Endodermal cell (in vitro differentiated cells): ENCODE measurements at regions not wholly inside any gene's neighbourhood (a gene's known extent, or its start where the extent isn't known, plus 50 kb on each side); places are given as distances from the start of the nearest gene placed in this dataset.
A peak's percentile ranks its signal among the peaks of the same experiment; 100 is the strongest.

Source experiments
- DNase-seq: peaks from one replicate; pipeline ENCODE4 v3.0.0-alpha.2; 2017
- H3K27ac ChIP-seq: 2 replicates; pipeline ENCODE4 v1.5.1; 2013; ENCODE audit warnings: mild to moderate bottlenecking, low read depth, low read length, moderate library complexity
- H3K27me3 ChIP-seq: 2 replicates; pipeline ENCODE4 v1.6.1; 2013; ENCODE audit warnings: mild to moderate bottlenecking, low read length, moderate library complexity; ENCODE audit not compliant: insufficient read depth, control insufficient read depth, poor library complexity, severe bottlenecking
- H3K36me3 ChIP-seq: 2 replicates; pipeline ENCODE4 v1.7.0; 2013; ENCODE audit warnings: mild to moderate bottlenecking, low read length, moderate library complexity; ENCODE audit not compliant: control insufficient read depth, insufficient read depth
- H3K4me1 ChIP-seq: one replicate; pipeline ENCODE4 v1.7.0; 2013; ENCODE audit warnings: low read length; ENCODE audit not compliant: control insufficient read depth, insufficient read depth
- H3K4me3 ChIP-seq: 2 replicates; pipeline ENCODE4 v1.5.1; 2013; ENCODE audit warnings: mild to moderate bottlenecking, low read length, moderate library complexity
- H3K9ac ChIP-seq: 2 replicates; pipeline ENCODE4 v1.6.1; 2013; ENCODE audit warnings: mild to moderate bottlenecking, low read length, moderate library complexity; ENCODE audit not compliant: poor library complexity, severe bottlenecking; ENCODE audit errors: extremely low read depth
- H3K9me3 ChIP-seq: 2 replicates; pipeline ENCODE4 v1.6.1; 2013; ENCODE audit warnings: mild to moderate bottlenecking, low read length, moderate library complexity; ENCODE audit not compliant: control insufficient read depth
- H3K27ac Mint-ChIP-seq: 2 replicates; pipeline ENCODE4 v1.8.0; 2020; ENCODE audit warnings: mixed read lengths
- H3K27me3 Mint-ChIP-seq: 2 replicates; pipeline ENCODE4 v1.8.0; 2021; ENCODE audit warnings: mild to moderate bottlenecking, mixed read lengths; ENCODE audit not compliant: insufficient read depth
- H3K36me3 Mint-ChIP-seq: 2 replicates; pipeline ENCODE4 v1.8.0; 2020; ENCODE audit warnings: low read depth, mixed read lengths
- H3K4me1 Mint-ChIP-seq: 2 replicates; pipeline ENCODE4 v1.8.0; 2020; ENCODE audit warnings: mixed read lengths
- H3K4me3 Mint-ChIP-seq: 2 replicates; pipeline ENCODE4 v1.8.0; 2020; ENCODE audit warnings: mild to moderate bottlenecking, moderate library complexity, mixed read lengths
- H3K9me3 Mint-ChIP-seq: 2 replicates; pipeline ENCODE4 v1.8.0; 2020; ENCODE audit warnings: mild to moderate bottlenecking, mixed read lengths
- CTCF ChIP-seq: fragments of 200-600 bp; sonication (generic); conservative IDR thresholded peaks from 2 replicates; pipeline ENCODE4 v1.5.0; 2021; ENCODE audit warnings: antibody characterized with exemption, mild to moderate bottlenecking
- WGBS, 2 experiments: methylation state at CpG; one replicate each; pipeline versions ENCODE4 v1.1.5 to v1.1.7; 2013; ENCODE audit warnings: missing lambda C conversion rate in 2 of 2, mixed read lengths in 1 of 2; ENCODE audit not compliant: insufficient coverage in 1 of 2, insufficient read length in 1 of 2; 5-methylcytosine and 5-hydroxymethylcytosine counted together

- Mint-ChIP-seq H3K27ac (no peak overlapping the region), H3K27me3 (peaks cover 6% of the 10 kb centered on the region), H3K36me3 (no peaks in the 10 kb centered on the region), H3K4me3 (no peak overlapping the region), H3K9me3 (no peaks in the 10 kb centered on the region), H3K4me1 (peaks cover 5% of the 10 kb centered on the region)
- Histone ChIP-seq H3K27me3 (no peaks in the 10 kb centered on the region), H3K4me1 (peaks cover 7% of the 10 kb centered on the region), H3K27ac (no peak overlapping the region), H3K9ac (no peak overlapping the region), H3K4me3 (no peak overlapping the region), H3K9me3 (no peaks in the 10 kb centered on the region), H3K36me3 (no peaks in the 10 kb centered on the region)
- TF ChIP-seq CTCF, result no peak
- no peak for DNase-seq
- WGBS, 2 experiments, result 87 to 93% methylated on average over 6 to 8 of the region's 8 CpGs
Observed at GRCh38 chr19:28908941-28909340, 304.0 kb downstream of the UQCRFS1 start.

GRCh38 chr19:28907534-28907933, 305.4 kb downstream of the UQCRFS1 start:
- Mint-ChIP-seq H3K36me3 (no peaks in the 10 kb centered on the region), H3K9me3 (no peaks in the 10 kb centered on the region), H3K4me3 (no peak overlapping the region), H3K27me3 (peaks cover 9% of the 10 kb centered on the region), H3K4me1 (peaks cover 5% of the 10 kb centered on the region), H3K27ac (no peak overlapping the region)
- Histone ChIP-seq H3K27ac (no peak overlapping the region), H3K27me3 (no peaks in the 10 kb centered on the region), H3K4me3 (no peak overlapping the region), H3K9me3 (no peaks in the 10 kb centered on the region), H3K4me1 (no peaks in the 10 kb centered on the region), H3K9ac (no peak overlapping the region), H3K36me3 (no peaks in the 10 kb centered on the region)
- no peak for TF ChIP-seq CTCF
- no peak for DNase-seq
- WGBS, 2 experiments, result 70 to 76% methylated on average over 2 to 7 of the region's 7 CpGs

- no peaks in the 10 kb centered on the region for H3K36me3 ChIP-seq
- H3K9me3 ChIP-seq, result no peaks in the 10 kb centered on the region
- no peak overlapping the region for H3K27ac Mint-ChIP-seq
- TF ChIP-seq CTCF, result no peak
- H3K4me3 Mint-ChIP-seq, result no peak overlapping the region
- H3K36me3 Mint-ChIP-seq, result no peaks in the 10 kb centered on the region
- H3K4me3 ChIP-seq, result no peak overlapping the region
- peaks cover 6% of the 10 kb centered on the region for H3K27me3 Mint-ChIP-seq
- H3K4me1 Mint-ChIP-seq, result peaks cover 5% of the 10 kb centered on the region
- no peaks in the 10 kb centered on the region for H3K4me1 ChIP-seq
- H3K27ac ChIP-seq, result no peak overlapping the region
- peak; percentile 12 for DNase-seq
- H3K9ac ChIP-seq, result no peak overlapping the region
- no peaks in the 10 kb centered on the region for H3K9me3 Mint-ChIP-seq
- H3K27me3 ChIP-seq, result no peaks in the 10 kb centered on the region
- 87 to 91% methylated on average over 9 of the region's 9 CpGs for WGBS, 2 experiments
Observed at GRCh38 chr19:28905996-28906395, 307.0 kb downstream of the UQCRFS1 start.
